Cardiac muscle cell (in vitro differentiated cells and primary cell): ENCODE measurements at regions not wholly inside any gene's neighbourhood (a gene's known extent, or its start where the extent isn't known, plus 50 kb on each side); places are given as distances from the start of the nearest gene placed in this dataset.
A peak's percentile ranks its signal among the peaks of the same experiment; 100 is the strongest.

Experiments used
- DNase-seq, 2 donors: peaks; one replicate each; pipeline versions ENCODE4 v3.0.0 to v3.0.0-alpha.2; 2010 to 2017; ENCODE audit warnings: low read depth in 1 of 2, low spot score in 1 of 2
- H3K27ac ChIP-seq: fragments of 200-600 bp; sonication (generic); 2 replicates; pipeline ENCODE4 v1.5.1; 2016
- H3K27me3 ChIP-seq: fragments of 200-600 bp; sonication (generic); 2 replicates; pipeline ENCODE4 v1.6.0; 2016; ENCODE audit warnings: control low read depth
- H3K36me3 ChIP-seq: fragments of 200-600 bp; sonication (generic); 2 replicates; pipeline ENCODE4 v1.5.1; 2016; ENCODE audit warnings: control low read depth
- H3K4me1 ChIP-seq: fragments of 200-600 bp; sonication (generic); 2 replicates; pipeline ENCODE4 v1.8.1; 2017; ENCODE audit warnings: low read depth, mild to moderate bottlenecking, mixed run types
- H3K4me3 ChIP-seq: fragments of 200-600 bp; sonication (generic); 2 replicates; pipeline ENCODE4 v1.5.1; 2016; ENCODE audit warnings: mild to moderate bottlenecking
- H3K9me3 ChIP-seq: fragments of 200-600 bp; sonication (generic); 2 replicates; pipeline ENCODE4 v1.5.1; 2017; ENCODE audit warnings: low read depth, mild to moderate bottlenecking, control low read depth
- TF ChIP-seq, protein P1 (sequence below): IDR thresholded peaks from 2 replicates; pipeline ENCODE4 v1.5.1; 2012; ENCODE audit warnings: low read depth, mild to moderate bottlenecking, low read length

GRCh38 chr4:188918787-188919186 is 779.5 kb downstream of the TRIML1 start:
- no peak overlapping the region for H3K27ac ChIP-seq
- DNase-seq: no peak
- no peaks in the 10 kb centered on the region for H3K27me3 ChIP-seq
- TF ChIP-seq, protein P1, sequence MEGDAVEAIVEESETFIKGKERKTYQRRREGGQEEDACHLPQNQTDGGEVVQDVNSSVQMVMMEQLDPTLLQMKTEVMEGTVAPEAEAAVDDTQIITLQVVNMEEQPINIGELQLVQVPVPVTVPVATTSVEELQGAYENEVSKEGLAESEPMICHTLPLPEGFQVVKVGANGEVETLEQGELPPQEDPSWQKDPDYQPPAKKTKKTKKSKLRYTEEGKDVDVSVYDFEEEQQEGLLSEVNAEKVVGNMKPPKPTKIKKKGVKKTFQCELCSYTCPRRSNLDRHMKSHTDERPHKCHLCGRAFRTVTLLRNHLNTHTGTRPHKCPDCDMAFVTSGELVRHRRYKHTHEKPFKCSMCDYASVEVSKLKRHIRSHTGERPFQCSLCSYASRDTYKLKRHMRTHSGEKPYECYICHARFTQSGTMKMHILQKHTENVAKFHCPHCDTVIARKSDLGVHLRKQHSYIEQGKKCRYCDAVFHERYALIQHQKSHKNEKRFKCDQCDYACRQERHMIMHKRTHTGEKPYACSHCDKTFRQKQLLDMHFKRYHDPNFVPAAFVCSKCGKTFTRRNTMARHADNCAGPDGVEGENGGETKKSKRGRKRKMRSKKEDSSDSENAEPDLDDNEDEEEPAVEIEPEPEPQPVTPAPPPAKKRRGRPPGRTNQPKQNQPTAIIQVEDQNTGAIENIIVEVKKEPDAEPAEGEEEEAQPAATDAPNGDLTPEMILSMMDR: no peak
- H3K4me1 ChIP-seq: no peaks in the 10 kb centered on the region
- no peak overlapping the region for H3K4me3 ChIP-seq
- no peaks in the 10 kb centered on the region for H3K36me3 ChIP-seq
- no peaks in the 10 kb centered on the region for H3K9me3 ChIP-seq

DNA sequence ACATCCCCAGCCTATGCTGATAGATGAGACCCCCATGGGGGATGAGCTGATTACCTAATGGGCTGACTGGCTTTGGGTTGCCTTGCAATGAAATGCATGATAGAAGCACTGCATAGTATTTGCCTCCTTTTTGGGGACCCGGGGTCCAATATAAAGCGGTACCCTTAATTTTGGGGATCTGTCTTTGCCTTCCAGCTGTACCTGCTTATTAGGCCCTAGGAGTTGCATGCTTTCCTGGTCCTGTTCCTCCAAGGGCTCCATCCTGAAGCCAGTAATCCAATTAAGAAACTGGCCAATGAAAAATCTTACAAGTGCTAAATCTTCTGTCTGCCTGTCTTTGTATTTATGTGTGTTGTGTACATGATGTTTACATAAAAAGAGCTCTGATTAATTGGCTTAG is 791.6 kb downstream of the TRIML1 start:
- Histone ChIP-seq H3K4me1 (no peaks in the 10 kb centered on the region), H3K36me3 (no peaks in the 10 kb centered on the region), H3K27ac (no peak overlapping the region), H3K27me3 (no peaks in the 10 kb centered on the region), H3K4me3 (no peak overlapping the region), H3K9me3 (no peaks in the 10 kb centered on the region)
- TF ChIP-seq, protein P1: no peak
- DNase-seq: no peak

- DNase-seq: peak in 1 of 2 donors; percentile 2
- no peaks in the 10 kb centered on the region for H3K9me3 ChIP-seq
- H3K4me1 ChIP-seq: no peaks in the 10 kb centered on the region
- no peak overlapping the region for H3K27ac ChIP-seq
- TF ChIP-seq, protein P1: no peak
- no peaks in the 10 kb centered on the region for H3K27me3 ChIP-seq
- H3K36me3 ChIP-seq: no peaks in the 10 kb centered on the region
- no peak overlapping the region for H3K4me3 ChIP-seq
Observed at GRCh38 chr4:188934320-188934962, 795.2 kb downstream of the TRIML1 start.

GRCh38 chr4:188941524-188942119 is 802.4 kb downstream of the TRIML1 start:
- H3K27ac ChIP-seq: no peak overlapping the region
- no peaks in the 10 kb centered on the region for H3K4me1 ChIP-seq
- H3K4me3 ChIP-seq: no peak overlapping the region
- no peaks in the 10 kb centered on the region for H3K36me3 ChIP-seq
- H3K9me3 ChIP-seq: no peaks in the 10 kb centered on the region
- peak in 1 of 2 donors; percentile 46 for DNase-seq
- no peaks in the 10 kb centered on the region for H3K27me3 ChIP-seq
- TF ChIP-seq, protein P1: no peak

- H3K27ac ChIP-seq: no peak overlapping the region
Observed at GRCh38 chr4:188942606-188943005, 803.4 kb downstream of the TRIML1 start.

More at GRCh38 chr4:188942606-188943005, 803.4 kb downstream of the TRIML1 start:
- TF ChIP-seq, protein P1: no peak
- no peak for DNase-seq
- Histone ChIP-seq H3K9me3 (no peaks in the 10 kb centered on the region), H3K4me1 (no peaks in the 10 kb centered on the region), H3K4me3 (no peak overlapping the region), H3K36me3 (no peaks in the 10 kb centered on the region), H3K27me3 (no peaks in the 10 kb centered on the region)
